ENCODE measurements at regions not wholly inside any gene's neighbourhood (a gene's known extent, or its start where the extent isn't known, plus 50 kb on each side); places are given as distances from the start of the nearest gene placed in this dataset.

GRCh38 chr20:1720845-1721475 lies 63.4 kb upstream of the SIRPG start:
- no peak for TF ChIP-seq CTCF (IDR thresholded peaks at IDR 0.05)
- TF ChIP-seq POLR2A (IDR thresholded peaks at IDR 0.05) = no peak
